GM21390 (cell line): ENCODE measurements at regions not wholly inside any gene's neighbourhood (a gene's known extent, or its start where the extent isn't known, plus 50 kb on each side); places are given as distances from the start of the nearest gene placed in this dataset.

Experiments used
- ATAC-seq: cut with Tn5 transposase; IDR thresholded peaks from one replicate; pipeline ENCODE4 v1.9.1; 2021; ENCODE audit not compliant: unreplicated experiment

GRCh38 chr13:107078229-107078765, 510.4 kb upstream of the ARGLU1 start:
- no peak for ATAC-seq

DNA sequence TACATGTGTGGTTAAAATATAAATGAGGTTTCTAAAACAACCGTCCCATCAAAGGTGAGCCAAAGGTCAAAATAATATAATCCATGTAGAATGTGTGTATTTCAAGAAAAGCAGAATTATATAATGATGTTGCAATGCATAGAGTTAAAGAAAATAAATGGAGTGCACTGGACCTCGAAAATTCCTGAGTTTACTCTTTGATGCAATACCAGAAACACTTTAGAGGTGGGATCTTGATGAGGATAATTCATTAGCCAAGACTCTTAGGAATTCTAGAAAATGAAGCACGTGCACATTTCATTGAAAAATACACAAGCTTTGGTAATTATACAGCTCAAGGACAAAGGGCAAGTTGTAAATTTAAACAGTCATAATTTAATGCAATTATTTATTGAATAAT, 508.9 kb upstream of the ARGLU1 start:
- no peak for ATAC-seq

GRCh38 chr13:107075576-107075975, 507.6 kb upstream of the ARGLU1 start:
- no peak for ATAC-seq

GRCh38 chr13:107070792-107071191, 502.9 kb upstream of the ARGLU1 start:
- ATAC-seq, result no peak

- no peak for ATAC-seq
Observed at GRCh38 chr13:107069108-107069776, 501.3 kb upstream of the ARGLU1 start.

DNA sequence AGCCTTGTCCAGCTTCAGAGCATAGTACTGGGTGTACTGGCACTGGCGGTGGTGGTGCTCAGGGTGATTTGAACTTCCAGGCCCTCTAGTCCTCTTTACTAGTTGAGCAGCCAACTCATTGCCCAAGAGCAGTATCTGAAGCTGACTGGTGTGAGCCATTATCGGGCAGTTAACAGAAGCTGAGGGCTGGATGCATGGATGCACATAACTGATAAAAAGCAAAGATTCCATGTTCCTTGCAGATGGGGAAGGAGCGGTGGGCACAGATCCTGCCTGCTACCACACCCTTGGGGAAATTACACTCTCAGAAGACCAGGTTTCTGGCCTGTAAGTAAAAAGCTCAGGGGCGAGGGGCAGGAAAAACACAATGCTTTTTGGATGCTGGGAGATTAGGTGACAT, 499.4 kb upstream of the ARGLU1 start:
- no peak for ATAC-seq

DNA sequence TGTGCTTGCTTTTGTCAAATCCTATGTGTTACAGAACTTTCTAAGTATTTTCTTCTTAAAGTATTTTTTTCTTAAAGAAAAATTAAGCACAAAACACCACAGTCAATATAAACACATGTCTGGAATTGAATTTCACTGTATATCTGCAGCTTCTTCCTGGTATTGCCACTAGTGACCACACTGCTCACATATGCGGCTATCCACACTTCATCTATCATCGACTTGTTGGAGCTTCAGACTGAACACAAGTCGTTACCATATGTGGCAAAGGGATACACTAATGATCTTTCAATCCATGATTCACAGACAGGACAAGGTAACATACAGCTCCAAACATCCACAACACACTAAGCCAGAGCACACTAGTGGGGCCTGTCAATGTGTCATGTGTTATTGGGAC, 498.4 kb upstream of the ARGLU1 start:
- no peak for ATAC-seq

DNA sequence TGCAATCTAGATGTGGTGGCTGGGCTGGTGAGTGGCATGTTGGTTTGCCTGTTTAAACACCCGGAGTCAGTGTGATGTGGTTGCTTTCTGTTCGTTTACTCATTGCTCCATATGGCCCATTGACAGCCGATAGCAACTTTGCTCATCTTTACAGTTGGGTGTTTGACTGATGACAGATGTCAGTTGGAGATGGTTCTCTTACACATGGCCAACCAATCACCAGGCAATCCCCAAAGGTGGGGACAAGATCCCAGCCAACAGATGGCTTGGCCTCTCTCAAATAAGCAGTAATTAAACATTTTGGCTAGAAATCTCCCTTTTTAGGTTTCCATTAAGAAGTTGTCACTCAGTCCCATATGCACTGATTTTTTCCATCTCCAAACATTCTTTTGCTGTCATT, 497.1 kb upstream of the ARGLU1 start:
- ATAC-seq, result no peak

DNA sequence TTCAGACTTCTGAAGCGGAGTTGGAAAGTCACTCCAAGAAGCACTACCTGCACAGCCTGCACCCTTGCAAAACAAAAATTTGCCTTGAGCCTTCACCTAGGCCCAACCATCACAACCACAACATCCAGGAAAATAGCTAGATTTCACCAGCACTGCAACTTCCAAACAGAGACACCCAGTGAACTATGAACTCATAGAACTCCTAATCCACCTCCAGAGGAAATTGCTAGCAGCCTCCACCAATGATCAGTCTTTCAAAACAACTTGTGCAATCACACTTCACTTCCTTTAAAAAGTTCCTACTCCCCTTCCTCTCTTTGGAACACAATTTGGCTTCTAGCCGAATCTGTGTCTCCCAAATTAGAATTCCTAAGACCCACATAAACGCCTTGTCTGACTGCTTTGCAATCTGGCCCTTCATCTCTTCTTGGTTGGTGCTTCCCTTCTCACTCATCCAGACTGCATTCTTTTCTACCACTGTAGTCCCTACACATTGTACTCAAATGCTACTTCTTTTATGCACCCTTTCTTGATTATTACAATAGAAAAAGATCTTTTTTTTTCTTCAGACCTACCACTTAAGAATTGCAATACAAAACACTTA, 489.2 kb upstream of the ARGLU1 start:
- ATAC-seq, result no peak

DNA sequence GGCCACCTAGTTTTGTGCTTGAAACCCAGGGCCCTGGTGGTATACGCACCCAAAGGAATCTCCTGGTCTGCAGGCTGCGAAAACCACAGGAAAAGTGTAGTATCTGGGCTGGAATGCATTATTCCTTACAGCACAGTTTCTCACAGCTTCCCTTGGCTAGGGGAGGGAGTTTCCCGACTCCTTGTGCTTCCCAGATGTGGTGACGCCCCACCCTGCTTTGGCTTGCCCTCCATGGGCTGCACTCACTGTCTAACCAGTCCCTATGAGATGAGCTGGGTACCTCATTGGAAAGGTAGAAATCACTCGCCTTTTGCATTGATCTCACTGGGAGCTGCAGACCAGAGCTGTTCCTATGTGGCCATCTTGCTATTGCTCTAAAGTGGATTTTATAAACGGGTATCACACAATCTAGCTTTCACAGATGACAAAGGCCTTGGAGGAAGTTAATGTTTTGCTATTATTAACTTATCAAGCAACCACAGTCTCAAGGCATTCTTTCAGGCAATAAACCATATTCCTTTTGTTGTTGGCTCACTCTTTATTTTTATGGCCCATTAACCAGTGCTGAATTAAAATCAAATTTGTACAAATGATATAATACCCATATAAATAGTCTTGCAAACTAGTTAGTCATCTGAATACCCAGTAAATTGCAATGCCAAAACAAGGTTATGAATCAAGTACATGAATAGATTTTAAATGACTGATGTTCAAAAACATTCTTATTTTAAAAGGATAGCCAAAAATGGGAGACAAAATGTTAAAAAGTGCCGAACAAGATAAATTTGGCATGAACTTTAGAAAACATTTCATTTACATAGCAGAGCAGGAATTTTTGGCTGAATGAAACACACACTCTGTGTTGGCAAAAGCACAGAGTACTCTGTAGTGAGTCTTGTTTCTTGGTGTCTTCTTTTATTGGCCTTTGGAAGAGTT, 475.4 kb upstream of the ARGLU1 start:
- no peak for ATAC-seq

DNA sequence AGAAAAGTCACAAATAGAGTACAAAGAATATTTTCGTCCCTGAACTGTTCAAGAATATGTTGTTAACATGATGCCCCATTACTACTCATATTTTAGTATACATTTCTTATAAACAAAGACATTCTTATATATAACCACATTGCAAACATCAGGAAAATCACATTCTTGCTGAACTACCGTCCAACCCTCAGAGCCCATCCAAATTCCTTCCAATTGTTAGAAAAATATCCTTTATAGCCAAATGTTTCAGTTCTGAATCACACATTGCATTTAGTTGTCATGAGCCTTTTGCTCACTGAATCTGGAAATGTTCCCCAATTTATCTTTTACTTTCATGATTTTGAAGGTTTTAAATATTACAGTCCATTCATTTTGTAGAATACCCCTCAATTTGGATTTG, 467.8 kb upstream of the ARGLU1 start:
- no peak for ATAC-seq

GRCh38 chr13:107035186-107035585, 467.2 kb upstream of the ARGLU1 start:
- no peak for ATAC-seq

DNA sequence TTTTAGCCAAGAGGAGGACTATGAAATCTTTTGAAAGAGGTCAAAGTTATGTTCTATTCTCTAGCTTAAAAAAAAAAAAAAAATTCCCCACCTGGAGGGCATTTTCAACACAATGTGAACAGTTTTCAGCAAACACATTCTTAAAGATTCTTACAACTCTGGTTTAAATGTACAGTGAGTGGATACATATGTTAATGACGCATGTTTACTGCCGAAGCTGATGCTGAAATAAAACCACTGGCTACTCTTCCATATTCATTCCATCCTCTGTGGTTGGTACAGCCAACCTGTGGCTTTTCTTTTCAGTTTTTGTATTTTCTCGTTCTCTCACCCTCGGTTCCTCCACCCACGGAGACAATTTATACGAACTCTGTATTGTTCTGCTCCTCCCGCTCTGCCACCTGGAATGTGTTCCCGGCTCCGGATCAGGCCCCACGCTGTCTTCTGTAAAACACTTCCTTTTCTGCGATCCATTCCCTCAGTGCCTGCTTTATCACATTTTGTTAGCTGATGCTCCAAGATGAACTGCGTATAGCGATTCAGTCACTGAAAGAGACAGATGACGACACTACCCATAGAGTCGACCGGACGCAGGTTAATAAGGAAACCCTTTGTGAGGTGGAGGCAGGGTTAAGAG, 466.4 kb upstream of the ARGLU1 start:
- ATAC-seq, result no peak

DNA sequence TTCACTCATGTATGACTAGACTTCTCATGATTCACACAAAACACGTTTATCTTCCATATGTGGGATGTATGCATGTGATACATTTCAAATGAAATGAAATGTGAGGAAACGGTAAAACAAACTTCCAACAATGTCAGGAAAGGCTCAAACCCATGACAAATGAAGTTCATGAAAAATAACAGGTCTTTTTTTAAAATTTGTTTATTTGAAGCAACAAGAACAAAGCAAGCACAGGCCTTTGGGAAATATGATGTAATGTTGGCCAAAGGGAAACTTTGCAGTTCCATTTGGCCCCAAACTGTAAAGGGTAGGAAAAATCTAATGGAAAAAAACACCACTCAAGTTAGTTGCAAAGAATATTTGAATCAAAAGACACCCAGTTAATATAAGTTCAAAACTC, 463.8 kb upstream of the ARGLU1 start:
- ATAC-seq, result no peak

DNA sequence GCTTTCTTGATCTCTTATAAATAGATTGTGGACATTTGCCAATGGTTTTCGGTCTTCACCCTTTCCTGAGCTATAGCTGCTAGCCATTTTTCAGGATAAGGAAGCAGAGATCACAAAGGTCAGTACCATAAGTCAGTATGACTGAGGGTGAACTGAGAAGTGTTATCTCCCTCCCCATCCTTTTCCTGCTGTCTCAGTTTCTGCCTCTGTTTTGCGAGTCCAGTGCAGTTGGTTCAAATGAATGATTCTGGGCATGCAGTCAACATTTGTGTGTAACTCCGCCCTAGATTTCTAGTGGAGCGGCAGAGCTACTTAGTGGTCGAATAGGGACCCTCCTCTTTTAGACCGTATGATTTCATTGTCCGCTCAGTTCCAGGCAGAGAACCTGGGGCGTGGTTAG, 460.8 kb upstream of the ARGLU1 start:
- ATAC-seq, result no peak

- ATAC-seq, result no peak
Observed at GRCh38 chr13:107025991-107026390, 458.1 kb upstream of the ARGLU1 start.

GRCh38 chr13:107023335-107023734, 455.4 kb upstream of the ARGLU1 start:
- no peak for ATAC-seq

GRCh38 chr13:107020393-107020792, 452.5 kb upstream of the ARGLU1 start:
- ATAC-seq, result no peak

- ATAC-seq, result no peak
Observed at GRCh38 chr13:107018285-107018684, 450.3 kb upstream of the ARGLU1 start.

- no peak for ATAC-seq
Observed at GRCh38 chr13:107006661-107007060, 438.7 kb upstream of the ARGLU1 start.

GRCh38 chr13:107005577-107005976, 437.6 kb upstream of the ARGLU1 start:
- no peak for ATAC-seq
